ENCODE measurements at regions not wholly inside any gene's neighbourhood (a gene's known extent, or its start where the extent isn't known, plus 50 kb on each side); places are given as distances from the start of the nearest gene placed in this dataset.

GRCh38 chrX:125101971-125102755, 217.5 kb upstream of the TEX13C start:
- Histone ChIP-seq H3K27ac (no peak overlapping the region), H3K36me3 (no peaks in the 10 kb centered on the region), H3K27me3 (no peaks in the 10 kb centered on the region), H3K4me3 (no peak overlapping the region), H3K4me1 (no peaks in the 10 kb centered on the region), H3K9me3 (no peaks in the 10 kb centered on the region)
- TF ChIP-seq CTCF (IDR thresholded peaks at IDR 0.05) (no peak), POLR2A (IDR thresholded peaks at IDR 0.05) (no peak)
- no peak for DNase-seq

GRCh38 chrX:125103693-125104092, 216.0 kb upstream of the TEX13C start:
- H3K27me3 ChIP-seq: no peaks in the 10 kb centered on the region
- H3K27ac ChIP-seq: no peak overlapping the region
- TF ChIP-seq CTCF (IDR thresholded peaks at IDR 0.05) (no peak), POLR2A (IDR thresholded peaks at IDR 0.05) (no peak)
- H3K4me3 ChIP-seq: no peak overlapping the region
- no peak for DNase-seq
- H3K9me3 ChIP-seq: no peaks in the 10 kb centered on the region
- H3K36me3 ChIP-seq: no peaks in the 10 kb centered on the region
- H3K4me1 ChIP-seq: no peaks in the 10 kb centered on the region

- no peaks in the 10 kb centered on the region for H3K36me3 ChIP-seq
- no peak overlapping the region for H3K27ac ChIP-seq
- H3K27me3 ChIP-seq: no peaks in the 10 kb centered on the region
- H3K4me3 ChIP-seq: no peak overlapping the region
- H3K4me1 ChIP-seq: no peaks in the 10 kb centered on the region
- DNase-seq: no peak
- no peak for TF ChIP-seq CTCF (IDR thresholded peaks at IDR 0.05)
- TF ChIP-seq POLR2A (IDR thresholded peaks at IDR 0.05): no peak
- H3K9me3 ChIP-seq: no peaks in the 10 kb centered on the region
Observed at GRCh38 chrX:125108921-125109320, 210.8 kb upstream of the TEX13C start.

GRCh38 chrX:125131164-125131563, 188.5 kb upstream of the TEX13C start:
- H3K27ac ChIP-seq: no peak overlapping the region
- DNase-seq: no peak
- no peaks in the 10 kb centered on the region for H3K36me3 ChIP-seq
- H3K4me3 ChIP-seq: no peak overlapping the region
- TF ChIP-seq POLR2A (IDR thresholded peaks at IDR 0.05) (no peak), CTCF (IDR thresholded peaks at IDR 0.05) (no peak)
- no peaks in the 10 kb centered on the region for H3K9me3 ChIP-seq
- no peaks in the 10 kb centered on the region for H3K4me1 ChIP-seq
- H3K27me3 ChIP-seq: no peaks in the 10 kb centered on the region

- H3K27ac ChIP-seq: no peak overlapping the region
- no peak overlapping the region for H3K4me3 ChIP-seq
- no peaks in the 10 kb centered on the region for H3K4me1 ChIP-seq
- TF ChIP-seq POLR2A (IDR thresholded peaks at IDR 0.05) (no peak), CTCF (IDR thresholded peaks at IDR 0.05) (no peak)
- no peaks in the 10 kb centered on the region for H3K27me3 ChIP-seq
- DNase-seq: no peak
- H3K36me3 ChIP-seq: no peaks in the 10 kb centered on the region
- H3K9me3 ChIP-seq: no peaks in the 10 kb centered on the region
Observed at GRCh38 chrX:125132274-125132673, 187.4 kb upstream of the TEX13C start.
